NCI-H524 (cell line): ENCODE measurements at regions not wholly inside any gene's neighbourhood (a gene's known extent, or its start where the extent isn't known, plus 50 kb on each side); places are given as distances from the start of the nearest gene placed in this dataset.
"Not testable (repeated sequence)": the region's sequence is repeated elsewhere in the genome, so short reads cannot be mapped to it uniquely, and the experiment has no call there.

Source experiments
- DNase-seq, 2 experiments: peaks; one replicate each; lab custom pipeline; 2025; lab: John Stamatoyannopoulos, UW

- DNase-seq, result peak in 1 of 2 experiments; percentile 61
These were observed 1889.4 kb upstream of the CDH9 start for GRCh38 chr5:28927559-28928326.

GRCh38 chr5:28926422-28926821 is 1888.0 kb upstream of the CDH9 start:
- DNase-seq, result no peak

- no peak for DNase-seq
These were observed 1879.2 kb upstream of the CDH9 start for GRCh38 chr5:28917631-28918030.

GRCh38 chr5:28914297-28914696 is 1875.9 kb upstream of the CDH9 start:
- DNase-seq, result peak in 1 of 2 experiments; percentile 12

- peak in 1 of 2 experiments; percentile 11 for DNase-seq
These were observed 1865.3 kb upstream of the CDH9 start for GRCh38 chr5:28903643-28904042.

- peak in 1 of 2 experiments; percentile 43 for DNase-seq
These were observed 1858.6 kb upstream of the CDH9 start for GRCh38 chr5:28896949-28897348.

GRCh38 chr5:28880936-28881335 is 1842.5 kb upstream of the CDH9 start:
- DNase-seq, result no peak

- DNase-seq, result peak in 1 of 2 experiments; percentile 10
These were observed 1838.7 kb upstream of the CDH9 start for GRCh38 chr5:28877050-28877449.

- DNase-seq, result peak; percentile 60 to 83
These were observed 1825.6 kb upstream of the CDH9 start for GRCh38 chr5:28864006-28864405.

- no peak for DNase-seq
These were observed 1824.4 kb upstream of the CDH9 start for GRCh38 chr5:28862860-28863196.

GRCh38 chr5:28862137-28862859 is 1823.9 kb upstream of the CDH9 start:
- DNase-seq, result no peak

- DNase-seq, result no peak
These were observed 1817.2 kb upstream of the CDH9 start for GRCh38 chr5:28855626-28856025.

GRCh38 chr5:28850320-28850921 is 1812.0 kb upstream of the CDH9 start:
- no peak for DNase-seq

GRCh38 chr5:28831042-28831441 is 1792.7 kb upstream of the CDH9 start:
- DNase-seq, result no peak

GRCh38 chr5:28823231-28823630 is 1784.8 kb upstream of the CDH9 start:
- no peak for DNase-seq

GRCh38 chr5:28822071-28822470 is 1783.7 kb upstream of the CDH9 start:
- no peak for DNase-seq

GRCh38 chr5:28810751-28811136 is 1772.4 kb upstream of the CDH9 start:
- no peak for DNase-seq

GRCh38 chr5:28809811-28810750 is 1771.7 kb upstream of the CDH9 start:
- no peak for DNase-seq

GRCh38 chr5:28808967-28809810 is 1770.8 kb upstream of the CDH9 start:
- DNase-seq, result no peak

- DNase-seq, result no peak
These were observed 1768.9 kb upstream of the CDH9 start for GRCh38 chr5:28807195-28807729.

- DNase-seq, result not testable (repeated sequence)
These were observed 1760.6 kb upstream of the CDH9 start for GRCh38 chr5:28799035-28799434.
